Mucosa of descending colon (tissue), 3 donors: ENCODE measurements at regions not wholly inside any gene's neighbourhood (a gene's known extent, or its start where the extent isn't known, plus 50 kb on each side); places are given as distances from the start of the nearest gene placed in this dataset.
A peak's percentile ranks its signal among the peaks of the same experiment; 100 is the strongest.

Experiments used
- ATAC-seq: fragments of 200-7000 bp; cut with Tn5 transposase; one replicate; pipeline ENCODE4 v1.9.1; 2020; ENCODE audit warnings: mild to moderate bottlenecking, moderate library complexity
- DNase-seq, 3 donors: peaks; one replicate each; pipeline ENCODE4 v3.0.0-alpha.2; 2020
- H3K36me3 ChIP-seq: fragments of 200-600 bp; one replicate; pipeline ENCODE4 v1.8.0; 2021; ENCODE audit warnings: low read depth, mild to moderate bottlenecking
- H3K4me1 ChIP-seq: fragments of 200-600 bp; one replicate; pipeline ENCODE4 v1.8.0; 2021; ENCODE audit warnings: low read depth, mild to moderate bottlenecking
- H3K4me3 ChIP-seq: fragments of 200-600 bp; one replicate; pipeline ENCODE4 v1.8.0; 2021; ENCODE audit warnings: mild to moderate bottlenecking
- H3K9me3 ChIP-seq: fragments of 200-600 bp; one replicate; pipeline ENCODE4 v1.8.0; 2021; ENCODE audit warnings: mild to moderate bottlenecking
- CTCF ChIP-seq: fragments of 200-600 bp; IDR thresholded peaks from one replicate; pipeline ENCODE4 v1.8.0; 2022; ENCODE audit warnings: antibody characterized with exemption, mild to moderate bottlenecking
- intact Hi-C, 2 donors: fragments of 100-400 bp; cut with DNase I in 1 of 2; cut with micrococcal nuclease in 1 of 2; formaldehyde crosslinking; loops; one replicate each; pipeline versions ENCODE4 v1.11.0 to v1.11.1; 2022; cut with DNase I, micrococcal nuclease
- donor health status: DM: no; HTN: no; CAD: no; lungs with moderate emphysema.
- donor health status: DM: no; HTN: no; CAD: no.
- donor health status: DM: no; HTN: yes; CAD: no.

GRCh38 chr7:79880312-79880711, 254.3 kb upstream of the GNAI1 start:
- Histone ChIP-seq H3K36me3 (no peaks in the 10 kb centered on the region), H3K4me1 (no peaks in the 10 kb centered on the region), H3K4me3 (no peak overlapping the region), H3K9me3 (no peaks in the 10 kb centered on the region)
- DNase-seq (no peak), ATAC-seq (no peak)
- no peak for TF ChIP-seq CTCF
- intact Hi-C loops = no loop called here

- no peak for TF ChIP-seq CTCF
- Histone ChIP-seq H3K4me1 (no peaks in the 10 kb centered on the region), H3K36me3 (no peaks in the 10 kb centered on the region), H3K4me3 (no peak overlapping the region), H3K9me3 (no peaks in the 10 kb centered on the region)
- no peak for DNase-seq
- intact Hi-C loops = no loop called here
- ATAC-seq = no peak
These were observed 256.7 kb upstream of the GNAI1 start for GRCh38 chr7:79877874-79878465.

- DNase-seq = no peak
- Histone ChIP-seq H3K4me3 (no peak overlapping the region), H3K9me3 (no peaks in the 10 kb centered on the region), H3K4me1 (no peaks in the 10 kb centered on the region), H3K36me3 (no peaks in the 10 kb centered on the region)
- intact Hi-C loops = no loop called here
- TF ChIP-seq CTCF = no peak
- ATAC-seq = no peak
These were observed 257.8 kb upstream of the GNAI1 start for GRCh38 chr7:79876848-79877252.

- H3K4me3 ChIP-seq = no peak overlapping the region
- H3K4me1 ChIP-seq = no peaks in the 10 kb centered on the region
- no peaks in the 10 kb centered on the region for H3K36me3 ChIP-seq
- ATAC-seq = no peak
- intact Hi-C loops = no loop called here
- H3K9me3 ChIP-seq = no peaks in the 10 kb centered on the region
- no peak for TF ChIP-seq CTCF
- no peak for DNase-seq
These were observed 259.8 kb upstream of the GNAI1 start for GRCh38 chr7:79874797-79875196.

- ATAC-seq (no peak), DNase-seq (no peak)
- Histone ChIP-seq H3K4me1 (no peaks in the 10 kb centered on the region), H3K9me3 (no peaks in the 10 kb centered on the region), H3K4me3 (no peak overlapping the region), H3K36me3 (no peaks in the 10 kb centered on the region)
- TF ChIP-seq CTCF = no peak
- intact Hi-C loops = no loop called here
These were observed 262.5 kb upstream of the GNAI1 start for GRCh38 chr7:79872176-79872575.

- peak in 1 of 3 donors; percentile 5 for DNase-seq
- TF ChIP-seq CTCF = no peak
- no peaks in the 10 kb centered on the region for H3K36me3 ChIP-seq
- no peaks in the 10 kb centered on the region for H3K4me1 ChIP-seq
- H3K4me3 ChIP-seq = no peak overlapping the region
- H3K9me3 ChIP-seq = peaks cover 3% of the 10 kb centered on the region
- intact Hi-C loops = no loop called here
- no peak for ATAC-seq
These were observed 266.6 kb upstream of the GNAI1 start for GRCh38 chr7:79868010-79868409.
